Esophagus squamous epithelium (tissue), 5 donors: ENCODE measurements at regions not wholly inside any gene's neighbourhood (a gene's known extent, or its start where the extent isn't known, plus 50 kb on each side); places are given as distances from the start of the nearest gene placed in this dataset.

Source experiments
- DNase-seq: peaks from one replicate; lab custom pipeline; 2025; lab: John Stamatoyannopoulos, UW
- H3K27ac ChIP-seq, 4 donors: fragments of 200-600 bp; sonication (generic); one replicate each; pipeline ENCODE4 v1.5.1; 2016 to 2019; ENCODE audit warnings: mild to moderate bottlenecking in 1 of 4
- H3K27me3 ChIP-seq, 4 donors: fragments of 200-600 bp; sonication (generic); 1 replicate in 3 of 4; 2 replicates in 1 of 4; pipeline versions ENCODE4 v1.5.1 to v1.6.0; 2017 to 2021; ENCODE audit warnings: antibody characterized with exemption in 1 of 4
- H3K36me3 ChIP-seq, 3 donors: fragments of 200-600 bp; sonication (generic); one replicate each; pipeline ENCODE4 v1.5.1; 2016 to 2019
- H3K4me1 ChIP-seq, 3 donors: fragments of 200-600 bp; sonication (generic); one replicate each; pipeline ENCODE4 v1.5.1; 2017 to 2019
- H3K4me3 ChIP-seq, 4 donors: fragments of 200-600 bp; sonication (generic); 1 replicate in 3 of 4; 2 replicates in 1 of 4; pipeline ENCODE4 v1.5.1; 2016 to 2019; ENCODE audit warnings: mild to moderate bottlenecking in 2 of 4, moderate library complexity in 1 of 4
- H3K9me3 ChIP-seq, 3 donors: fragments of 200-600 bp; sonication (generic); one replicate each; pipeline ENCODE4 v1.5.1; 2016 to 2019
- POLR2A ChIP-seq, 4 donors: fragments of 450-650 bp; IDR thresholded peaks; one replicate each; pipeline ENCODE4 v1.6.1; 2017; ENCODE audit warnings: antibody characterized with exemption in 4 of 4, mild to moderate bottlenecking in 4 of 4, moderate library complexity in 3 of 4
- WGBS, 2 donors: methylation state at CpG; one replicate each; pipeline ENCODE4 v1.1.5; 2018; 5-methylcytosine and 5-hydroxymethylcytosine counted together
- intact Hi-C: fragments of 100-400 bp; cut with DNase I; formaldehyde crosslinking; loops from one replicate; pipeline ENCODE4 v1.15.0; 2022
- TF ChIP-seq, protein P1 (sequence below), 6 experiments: fragments of 450-650 bp in 4 of 6; fragments of 200-600 bp in 2 of 6; sonication (generic) in 2 of 6; IDR thresholded peaks; one replicate each; pipeline ENCODE4 v1.5.1; 2016 to 2019; ENCODE audit warnings: antibody characterized with exemption in 6 of 6, mild to moderate bottlenecking in 4 of 6, moderate library complexity in 4 of 6
- donor health status: DM: yes; HTN: yes; CAD: no.

DNA sequence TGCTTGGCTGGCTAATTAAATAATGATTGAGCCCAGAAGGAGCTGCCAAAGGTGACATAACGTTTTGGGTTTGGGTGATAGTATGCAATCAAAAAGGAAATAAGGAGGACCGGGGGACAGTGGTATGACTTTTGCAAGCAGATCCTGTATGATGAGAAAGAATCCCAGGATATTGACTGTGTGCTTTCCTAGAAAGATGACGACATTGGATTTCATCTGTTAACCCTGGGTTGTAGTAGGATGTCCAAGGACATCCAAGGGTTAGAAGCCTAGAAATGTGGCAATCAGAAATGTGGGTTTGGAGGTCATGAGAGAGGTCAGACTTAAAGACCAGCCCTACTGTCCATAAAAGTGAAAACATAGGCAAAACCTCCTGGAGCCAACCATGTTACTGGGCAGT, 50.3 kb upstream of the HMHB1 start:
- H3K9me3 ChIP-seq, result no peaks in the 10 kb centered on the region
- H3K27me3 ChIP-seq, result no peaks in the 10 kb centered on the region
- no peak for TF ChIP-seq POLR2A (IDR thresholded peaks at IDR 0.05)
- TF ChIP-seq, protein P1, sequence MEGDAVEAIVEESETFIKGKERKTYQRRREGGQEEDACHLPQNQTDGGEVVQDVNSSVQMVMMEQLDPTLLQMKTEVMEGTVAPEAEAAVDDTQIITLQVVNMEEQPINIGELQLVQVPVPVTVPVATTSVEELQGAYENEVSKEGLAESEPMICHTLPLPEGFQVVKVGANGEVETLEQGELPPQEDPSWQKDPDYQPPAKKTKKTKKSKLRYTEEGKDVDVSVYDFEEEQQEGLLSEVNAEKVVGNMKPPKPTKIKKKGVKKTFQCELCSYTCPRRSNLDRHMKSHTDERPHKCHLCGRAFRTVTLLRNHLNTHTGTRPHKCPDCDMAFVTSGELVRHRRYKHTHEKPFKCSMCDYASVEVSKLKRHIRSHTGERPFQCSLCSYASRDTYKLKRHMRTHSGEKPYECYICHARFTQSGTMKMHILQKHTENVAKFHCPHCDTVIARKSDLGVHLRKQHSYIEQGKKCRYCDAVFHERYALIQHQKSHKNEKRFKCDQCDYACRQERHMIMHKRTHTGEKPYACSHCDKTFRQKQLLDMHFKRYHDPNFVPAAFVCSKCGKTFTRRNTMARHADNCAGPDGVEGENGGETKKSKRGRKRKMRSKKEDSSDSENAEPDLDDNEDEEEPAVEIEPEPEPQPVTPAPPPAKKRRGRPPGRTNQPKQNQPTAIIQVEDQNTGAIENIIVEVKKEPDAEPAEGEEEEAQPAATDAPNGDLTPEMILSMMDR (IDR thresholded peaks at IDR 0.05), result no peak
- no peak for DNase-seq
- H3K4me1 ChIP-seq, result peaks cover 0 to 14% (median 0%) of the 10 kb centered on the region in 3 donors
- no peak overlapping the region for H3K27ac ChIP-seq
- WGBS, 2 donors, result 77 to 79% methylated on average over 3 of the region's 3 CpGs
- intact Hi-C loops, result no loop called here
- H3K36me3 ChIP-seq, result no peaks in the 10 kb centered on the region
- H3K4me3 ChIP-seq, result no peak overlapping the region

DNA sequence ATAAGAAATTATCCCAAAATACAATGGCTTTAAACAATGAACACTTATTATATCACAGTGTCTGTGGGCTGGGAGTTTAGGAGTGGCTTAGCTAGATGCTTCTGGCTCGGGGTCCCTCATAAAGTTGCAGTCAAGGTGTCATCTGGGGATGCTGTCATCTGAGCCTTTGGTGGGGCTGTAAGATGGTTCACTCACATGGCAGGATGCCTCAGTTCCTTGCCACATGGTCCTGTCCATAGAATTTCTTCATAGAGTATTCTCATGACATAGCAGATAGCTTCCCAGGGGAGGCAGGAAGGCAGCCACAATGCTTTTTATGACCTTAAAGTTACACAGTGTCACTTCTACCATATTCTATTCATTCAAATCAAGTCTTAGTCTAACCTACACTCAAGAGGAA, 51.2 kb upstream of the HMHB1 start:
- H3K4me3 ChIP-seq, result no peak overlapping the region
- no peak for DNase-seq
- H3K36me3 ChIP-seq, result no peaks in the 10 kb centered on the region
- H3K4me1 ChIP-seq, result peaks cover 0 to 14% (median 0%) of the 10 kb centered on the region in 3 donors
- no peaks in the 10 kb centered on the region for H3K9me3 ChIP-seq
- H3K27me3 ChIP-seq, result no peaks in the 10 kb centered on the region
- TF ChIP-seq POLR2A (IDR thresholded peaks at IDR 0.05), result no peak
- TF ChIP-seq, protein P1 (IDR thresholded peaks at IDR 0.05), result no peak
- no peak overlapping the region for H3K27ac ChIP-seq
- 82 to 100% methylated on average over 1 of the region's 1 CpG for WGBS, 2 donors
- intact Hi-C loops, result no loop called here

DNA sequence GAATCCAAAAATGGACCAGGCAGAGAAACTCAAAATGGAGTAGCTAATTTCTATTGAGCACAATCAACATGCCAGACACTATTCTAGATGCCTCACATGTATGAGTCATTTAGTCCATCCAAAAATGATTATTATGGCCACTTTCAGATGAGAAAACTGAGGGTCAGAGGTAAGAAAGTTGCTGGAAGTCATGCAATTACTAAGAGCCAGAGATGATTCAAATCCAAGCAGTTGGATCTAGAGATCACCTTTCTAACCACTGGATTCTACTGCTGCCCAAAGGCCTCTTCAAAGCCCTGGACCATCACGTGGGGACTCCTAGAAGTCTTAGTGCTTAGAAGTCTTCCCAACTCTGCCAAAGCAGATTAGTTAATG, 51.8 kb upstream of the HMHB1 start:
- DNase-seq, result no peak
- Histone ChIP-seq H3K4me1 (peaks cover 0 to 14% (median 0%) of the 10 kb centered on the region in 3 donors), H3K9me3 (no peaks in the 10 kb centered on the region), H3K4me3 (no peak overlapping the region), H3K36me3 (no peaks in the 10 kb centered on the region), H3K27me3 (no peaks in the 10 kb centered on the region), H3K27ac (no peak overlapping the region)
- intact Hi-C loops, result no loop called here
- WGBS, 2 donors, result 61 to 79% methylated on average over 1 of the region's 1 CpG
- no peak for TF ChIP-seq POLR2A (IDR thresholded peaks at IDR 0.05)
- TF ChIP-seq, protein P1 (IDR thresholded peaks at IDR 0.05), result no peak

DNA sequence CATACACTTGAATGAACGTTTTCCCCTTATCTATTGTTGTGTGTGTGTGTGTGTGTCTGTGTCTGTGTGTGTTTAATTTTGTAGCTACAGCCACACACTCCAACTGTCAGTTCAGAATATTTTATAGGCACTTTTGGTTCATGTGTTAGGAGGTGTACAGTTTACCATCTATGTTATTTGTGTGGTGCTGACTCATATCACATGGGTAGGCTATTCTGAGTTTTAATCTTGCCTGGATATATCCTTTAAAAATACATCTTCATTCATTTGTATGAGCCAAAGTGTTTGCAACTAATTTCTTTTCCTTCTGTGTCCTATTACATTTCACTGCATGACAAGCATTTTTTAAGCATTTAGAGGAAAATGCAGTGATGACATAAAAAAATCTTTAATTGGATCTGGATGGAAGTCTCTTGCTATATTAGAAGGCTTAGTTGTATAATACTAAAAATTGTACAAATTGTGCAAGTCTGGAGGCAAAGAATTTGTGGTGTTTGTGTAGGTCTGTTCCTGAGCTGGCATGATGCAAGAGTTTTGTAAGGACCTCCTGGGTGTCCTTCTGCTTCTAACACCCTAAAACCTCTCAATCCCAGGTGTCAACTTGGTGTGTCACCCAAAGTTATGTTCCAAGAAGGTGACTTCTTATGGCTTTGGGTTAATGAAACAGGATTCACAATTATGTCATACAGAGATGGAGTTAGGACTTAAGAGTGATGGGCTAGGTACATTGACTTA, 52.4 kb upstream of the HMHB1 start:
- Histone ChIP-seq H3K4me3 (no peak overlapping the region), H3K36me3 (no peaks in the 10 kb centered on the region), H3K27me3 (no peaks in the 10 kb centered on the region), H3K27ac (no peak overlapping the region), H3K4me1 (peaks cover 0 to 14% (median 0%) of the 10 kb centered on the region in 3 donors), H3K9me3 (no peaks in the 10 kb centered on the region)
- WGBS, 2 donors, result 29 to 54% methylated on average over 1 of the region's 1 CpG
- DNase-seq, result no peak
- intact Hi-C loops, result no loop called here
- no peak for TF ChIP-seq POLR2A (IDR thresholded peaks at IDR 0.05)
- TF ChIP-seq, protein P1 (IDR thresholded peaks at IDR 0.05), result no peak

DNA sequence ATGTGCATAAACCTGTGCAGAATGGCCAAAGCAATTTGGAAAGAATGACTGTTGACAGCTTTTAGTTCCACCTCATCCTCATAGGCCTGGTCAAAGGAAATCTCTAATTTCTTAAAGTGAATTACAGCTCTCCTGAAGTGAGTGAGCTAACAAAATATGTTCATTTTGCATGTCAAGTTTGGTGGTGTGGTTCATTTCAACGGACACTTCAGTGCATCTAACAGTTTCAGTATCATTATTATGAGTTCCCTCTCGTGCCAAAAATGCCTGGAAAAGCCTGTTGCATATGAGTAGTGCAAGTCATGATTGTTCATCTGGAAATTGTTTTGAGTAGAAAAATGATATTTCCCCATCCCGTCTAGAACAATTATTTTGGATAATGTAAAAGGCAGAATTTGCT, 53.2 kb upstream of the HMHB1 start:
- H3K4me1 ChIP-seq, result peaks cover 0 to 14% (median 0%) of the 10 kb centered on the region in 3 donors
- no peaks in the 10 kb centered on the region for H3K27me3 ChIP-seq
- TF ChIP-seq POLR2A (IDR thresholded peaks at IDR 0.05), result no peak
- TF ChIP-seq, protein P1 (IDR thresholded peaks at IDR 0.05), result no peak
- no peak overlapping the region for H3K27ac ChIP-seq
- WGBS, 2 donors, result 51 to 63% methylated on average over 3 of the region's 3 CpGs
- no peak overlapping the region for H3K4me3 ChIP-seq
- H3K9me3 ChIP-seq, result no peaks in the 10 kb centered on the region
- no peaks in the 10 kb centered on the region for H3K36me3 ChIP-seq
- no peak for DNase-seq
- intact Hi-C loops, result no loop called here
